ENCODE measurements at regions not wholly inside any gene's neighbourhood (a gene's known extent, or its start where the extent isn't known, plus 50 kb on each side); places are given as distances from the start of the nearest gene placed in this dataset.
"Not testable (repeated sequence)": the region's sequence is repeated elsewhere in the genome, so short reads cannot be mapped to it uniquely, and the experiment has no call there.

DNA sequence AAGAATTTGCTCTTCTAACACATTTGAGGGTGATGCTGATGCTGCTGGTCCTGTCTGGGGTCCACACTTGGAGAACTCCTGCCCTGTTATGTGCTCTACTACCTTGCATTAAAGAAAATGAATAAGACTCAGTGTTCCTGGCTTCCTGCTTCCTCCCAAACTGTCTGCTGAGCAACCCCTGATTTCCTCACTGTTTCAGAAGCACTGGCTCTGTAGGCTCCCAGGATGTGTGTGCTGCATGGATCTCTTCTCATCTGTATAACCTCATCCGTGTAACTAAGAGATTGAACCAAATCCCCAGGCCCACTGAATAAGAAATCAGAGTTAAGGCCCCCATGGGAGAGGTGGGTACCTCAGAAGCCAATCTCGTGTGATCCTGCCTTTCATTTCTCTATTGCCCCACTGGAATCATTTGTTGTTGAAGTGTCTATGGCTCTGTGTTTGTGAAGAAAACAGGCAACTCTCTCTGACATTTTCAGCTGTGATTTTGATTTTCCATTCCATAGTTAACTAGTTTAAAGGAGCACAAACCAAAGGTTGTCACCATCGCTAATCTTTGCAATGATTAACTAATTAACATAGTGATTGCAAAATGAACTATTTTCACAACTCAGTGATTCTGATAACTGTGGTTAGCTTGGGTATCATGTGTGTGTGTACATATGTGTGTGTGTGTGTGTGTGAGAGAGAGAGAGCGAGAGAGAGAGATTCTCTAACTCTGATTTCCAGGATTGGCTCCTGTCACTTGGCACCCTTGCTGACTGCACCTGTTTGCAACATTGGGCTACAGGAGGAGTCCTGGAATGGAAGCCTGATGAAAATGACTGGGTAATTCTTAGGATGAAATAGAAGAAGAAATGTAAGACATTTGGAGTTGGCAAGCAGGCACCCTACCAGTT, 196.2 kb downstream of the SLC38A4 start:
- Histone ChIP-seq H3K36me3 (no peaks in the 10 kb centered on the region), H3K4me3 (ENCODE audit: low read depth, low read length) (no peak overlapping the region), H3K9me3 (no peaks in the 10 kb centered on the region), H3K27me3 (no peaks in the 10 kb centered on the region), H3K4me1 (no peaks in the 10 kb centered on the region)
- no peak for DNase-seq
- TF ChIP-seq CTCF (IDR thresholded peaks at IDR 0.05; ENCODE audit: low read depth, low read length): no peak

DNA sequence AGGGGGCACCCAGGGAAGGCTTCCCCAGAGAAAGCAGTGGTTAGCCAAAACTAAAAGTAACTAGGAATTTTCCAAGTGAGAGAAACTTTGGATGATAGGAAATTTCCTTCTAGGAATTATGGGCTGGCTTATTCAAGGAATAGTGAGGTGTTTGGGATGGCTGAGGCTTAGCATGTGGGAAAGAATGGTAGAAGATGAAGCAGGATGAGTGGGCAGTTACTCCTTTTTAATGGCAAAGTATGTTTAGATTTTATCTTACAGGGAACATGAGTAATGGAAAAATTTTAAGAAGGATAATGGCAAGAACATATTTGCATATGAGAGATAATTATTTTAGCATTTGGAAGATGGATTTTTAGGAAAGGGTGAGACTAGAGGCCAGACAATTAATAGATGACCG, 197.6 kb downstream of the SLC38A4 start:
- no peaks in the 10 kb centered on the region for H3K9me3 ChIP-seq
- no peaks in the 10 kb centered on the region for H3K36me3 ChIP-seq
- no peak overlapping the region for H3K4me3 ChIP-seq (ENCODE audit: low read depth, low read length)

DNA sequence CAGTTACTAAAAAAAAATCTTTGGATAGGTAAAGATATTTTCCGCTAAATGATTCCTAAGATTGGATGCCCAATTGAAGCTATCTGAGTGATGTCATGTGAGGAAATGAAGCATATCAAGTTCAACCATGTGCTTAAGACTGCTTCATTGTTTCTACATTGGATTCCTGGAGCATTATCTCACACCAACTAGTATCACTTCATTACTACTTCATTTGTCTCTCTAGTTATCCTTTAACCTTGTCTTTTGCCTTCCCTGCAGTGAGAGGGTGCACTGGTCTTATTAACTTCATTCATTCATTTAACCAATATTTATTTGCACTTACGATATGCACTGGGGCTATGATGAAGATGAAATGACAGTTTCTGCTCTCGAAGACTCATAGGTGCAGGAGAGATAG, 198.1 kb downstream of the SLC38A4 start:
- no peak overlapping the region for H3K4me3 ChIP-seq (ENCODE audit: low read depth, low read length)
- H3K27me3 ChIP-seq: no peaks in the 10 kb centered on the region
- H3K9me3 ChIP-seq: no peaks in the 10 kb centered on the region
- TF ChIP-seq CTCF (IDR thresholded peaks at IDR 0.05; ENCODE audit: low read depth, low read length): no peak
- DNase-seq: no peak
- H3K4me1 ChIP-seq: no peaks in the 10 kb centered on the region
- no peaks in the 10 kb centered on the region for H3K36me3 ChIP-seq

More for the DNA sequence above, 197.6 kb downstream of the SLC38A4 start:
- Histone ChIP-seq H3K4me1 (no peaks in the 10 kb centered on the region), H3K27me3 (no peaks in the 10 kb centered on the region)
- no peak for DNase-seq
- no peak for TF ChIP-seq CTCF (IDR thresholded peaks at IDR 0.05; ENCODE audit: low read depth, low read length)

DNA sequence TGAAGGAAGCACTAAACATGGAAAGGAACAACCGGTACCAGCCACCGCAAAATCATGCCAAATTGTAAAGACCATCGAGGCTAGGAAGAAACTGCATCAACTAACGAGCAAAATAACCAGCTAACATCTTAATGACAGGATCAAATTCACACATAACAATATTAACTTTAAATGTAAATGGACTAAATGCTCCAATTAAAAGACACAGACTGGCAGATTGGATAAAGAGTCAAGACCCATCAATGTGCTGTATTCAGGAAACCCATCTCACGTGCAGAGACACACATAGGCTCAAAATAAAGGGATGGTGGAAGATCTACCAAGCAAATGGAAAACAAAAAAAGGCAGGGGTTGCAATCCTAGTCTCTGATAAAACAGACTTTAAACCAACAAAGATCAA, 206.3 kb downstream of the SLC38A4 start:
- DNase-seq; H3K4me1 ChIP-seq; H3K4me3 ChIP-seq (ENCODE audit: low read depth, low read length); H3K36me3 ChIP-seq; H3K27me3 ChIP-seq; H3K9me3 ChIP-seq: not testable (repeated sequence)

- not testable (repeated sequence) for H3K4me3 ChIP-seq (ENCODE audit: low read depth, low read length); H3K4me1 ChIP-seq; H3K9me3 ChIP-seq; DNase-seq; H3K36me3 ChIP-seq; H3K27me3 ChIP-seq
Observed at GRCh38 chr12:46617737-46618136, 208.1 kb downstream of the SLC38A4 start.

- Histone ChIP-seq H3K27me3 (no peaks in the 10 kb centered on the region), H3K4me1 (no peaks in the 10 kb centered on the region), H3K4me3 (ENCODE audit: low read depth, low read length) (no peak overlapping the region), H3K9me3 (no peaks in the 10 kb centered on the region; the same call in 1 of the 2 replicates), H3K36me3 (no peaks in the 10 kb centered on the region)
- no peak for TF ChIP-seq CTCF (IDR thresholded peaks at IDR 0.05; ENCODE audit: low read depth, low read length)
- no peak for DNase-seq
Observed at GRCh38 chr12:46617167-46617566, 208.6 kb downstream of the SLC38A4 start.

DNA sequence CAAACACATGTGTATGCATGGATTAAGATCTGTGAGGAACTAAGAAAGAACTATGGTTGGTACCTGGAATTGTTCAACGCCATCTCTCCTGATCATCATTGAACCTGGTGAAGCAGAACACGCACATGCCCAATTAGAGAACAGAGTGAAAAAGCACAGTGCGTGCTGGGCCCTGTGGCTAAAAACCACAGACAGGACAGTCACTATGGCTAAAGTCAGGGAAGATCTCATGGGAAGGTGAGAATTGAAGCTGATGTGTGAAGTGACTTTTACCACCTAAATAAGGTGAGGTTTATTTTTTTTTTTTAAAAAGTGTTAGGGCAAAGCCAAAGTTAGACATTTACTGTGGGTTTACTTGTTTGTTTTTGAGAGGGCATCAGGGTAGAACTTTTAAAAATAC, 215.0 kb downstream of the SLC38A4 start:
- Histone ChIP-seq H3K9me3 (no peaks in the 10 kb centered on the region), H3K27me3 (no peaks in the 10 kb centered on the region), H3K4me1 (no peaks in the 10 kb centered on the region), H3K36me3 (no peaks in the 10 kb centered on the region), H3K4me3 (ENCODE audit: low read depth, low read length) (no peak overlapping the region)
- no peak for DNase-seq
- no peak for TF ChIP-seq CTCF (IDR thresholded peaks at IDR 0.05; ENCODE audit: low read depth, low read length)
